ENCODE measurements at regions not wholly inside any gene's neighbourhood (a gene's known extent, or its start where the extent isn't known, plus 50 kb on each side); places are given as distances from the start of the nearest gene placed in this dataset.
A peak's percentile ranks its signal among the peaks of the same experiment; 100 is the strongest.
"Not testable (repeated sequence)": the region's sequence is repeated elsewhere in the genome, so short reads cannot be mapped to it uniquely, and the experiment has no call there.

GRCh38 chr11:67888056-67888455, 115.8 kb downstream of the UNC93B1 start:
- H3K4me2 ChIP-seq (ENCODE audit: low read length); H3K4me1 ChIP-seq; H2AFZ ChIP-seq; H3K27me3 ChIP-seq (ENCODE audit: control insufficient read depth, insufficient read depth, low read length); H3K9ac ChIP-seq; H3K9me3 ChIP-seq (ENCODE audit: control insufficient read depth, low read length); H3K36me3 ChIP-seq (ENCODE audit: control insufficient read depth, insufficient read depth, low read length); H3K27ac ChIP-seq; H3K79me2 ChIP-seq; H3K4me3 ChIP-seq (ENCODE audit: low read depth, low read length): not testable (repeated sequence)

GRCh38 chr11:67886672-67887071, 117.2 kb downstream of the UNC93B1 start:
- not testable (repeated sequence) for H3K36me3 ChIP-seq (ENCODE audit: control insufficient read depth, insufficient read depth, low read length); H3K79me2 ChIP-seq; H3K27me3 ChIP-seq (ENCODE audit: control insufficient read depth, insufficient read depth, low read length); H3K4me2 ChIP-seq (ENCODE audit: low read length); H2AFZ ChIP-seq; H3K9ac ChIP-seq; H3K27ac ChIP-seq; H3K4me1 ChIP-seq; H3K4me3 ChIP-seq (ENCODE audit: low read depth, low read length); H3K9me3 ChIP-seq (ENCODE audit: control insufficient read depth, low read length)

GRCh38 chr11:67886207-67886606, 117.7 kb downstream of the UNC93B1 start:
- H3K4me2 ChIP-seq (ENCODE audit: low read length); H3K9ac ChIP-seq; H3K27me3 ChIP-seq (ENCODE audit: control insufficient read depth, insufficient read depth, low read length); H3K4me3 ChIP-seq (ENCODE audit: low read depth, low read length); H3K27ac ChIP-seq; H2AFZ ChIP-seq; H3K9me3 ChIP-seq (ENCODE audit: control insufficient read depth, low read length); H3K4me1 ChIP-seq; H3K36me3 ChIP-seq (ENCODE audit: control insufficient read depth, insufficient read depth, low read length); H3K79me2 ChIP-seq: not testable (repeated sequence)

- H3K36me3 ChIP-seq (ENCODE audit: control insufficient read depth, insufficient read depth, low read length); H3K79me2 ChIP-seq; H2AFZ ChIP-seq; H3K9ac ChIP-seq; H3K27me3 ChIP-seq (ENCODE audit: control insufficient read depth, insufficient read depth, low read length); H3K4me1 ChIP-seq; H3K9me3 ChIP-seq (ENCODE audit: control insufficient read depth, low read length): not testable (repeated sequence)
- Histone ChIP-seq H3K4me2 (ENCODE audit: low read length) (peak overlapping the region; percentile 26), H3K27ac (peak overlapping the region; percentile 61), H3K4me3 (ENCODE audit: low read depth, low read length) (peak overlapping the region; percentile 34)
Observed at GRCh38 chr11:67885574-67885973, 118.3 kb downstream of the UNC93B1 start.

GRCh38 chr11:67884761-67885558, 118.9 kb downstream of the UNC93B1 start:
- not testable (repeated sequence) for H3K9ac ChIP-seq; H3K9me3 ChIP-seq (ENCODE audit: control insufficient read depth, low read length); H3K36me3 ChIP-seq (ENCODE audit: control insufficient read depth, insufficient read depth, low read length); H3K4me1 ChIP-seq; H3K27me3 ChIP-seq (ENCODE audit: control insufficient read depth, insufficient read depth, low read length); H3K79me2 ChIP-seq
- Histone ChIP-seq H2AFZ (peak overlapping the region; percentile 46), H3K4me3 (ENCODE audit: low read depth, low read length) (peak overlapping the region; percentile 34), H3K4me2 (ENCODE audit: low read length) (peak overlapping the region; percentile 26), H3K27ac (peak overlapping the region; percentile 61)

GRCh38 chr11:67884073-67884757, 119.7 kb downstream of the UNC93B1 start:
- not testable (repeated sequence) for H3K9me3 ChIP-seq (ENCODE audit: control insufficient read depth, low read length); H3K79me2 ChIP-seq; H3K36me3 ChIP-seq (ENCODE audit: control insufficient read depth, insufficient read depth, low read length); H3K27me3 ChIP-seq (ENCODE audit: control insufficient read depth, insufficient read depth, low read length); H3K4me2 ChIP-seq (ENCODE audit: low read length); H3K9ac ChIP-seq; H3K4me1 ChIP-seq
- H3K4me3 ChIP-seq (ENCODE audit: low read depth, low read length): peak overlapping the region; percentile 16
- H2AFZ ChIP-seq: peak overlapping the region; percentile 46
- peak overlapping the region; percentile 61 for H3K27ac ChIP-seq

- H3K9me3 ChIP-seq (ENCODE audit: control insufficient read depth, low read length); H3K36me3 ChIP-seq (ENCODE audit: control insufficient read depth, insufficient read depth, low read length); H2AFZ ChIP-seq; H3K9ac ChIP-seq; H3K27ac ChIP-seq; H3K4me3 ChIP-seq (ENCODE audit: low read depth, low read length); H3K4me1 ChIP-seq; H3K4me2 ChIP-seq (ENCODE audit: low read length); H3K27me3 ChIP-seq (ENCODE audit: control insufficient read depth, insufficient read depth, low read length); H3K79me2 ChIP-seq: not testable (repeated sequence)
Observed at GRCh38 chr11:67882304-67882703, 121.6 kb downstream of the UNC93B1 start.

- not testable (repeated sequence) for H3K4me1 ChIP-seq; H3K4me2 ChIP-seq (ENCODE audit: low read length); H3K36me3 ChIP-seq (ENCODE audit: control insufficient read depth, insufficient read depth, low read length); H3K4me3 ChIP-seq (ENCODE audit: low read depth, low read length); H2AFZ ChIP-seq; H3K9ac ChIP-seq; H3K79me2 ChIP-seq; H3K27ac ChIP-seq; H3K9me3 ChIP-seq (ENCODE audit: control insufficient read depth, low read length); H3K27me3 ChIP-seq (ENCODE audit: control insufficient read depth, insufficient read depth, low read length)
Observed at GRCh38 chr11:67881836-67882235, 122.1 kb downstream of the UNC93B1 start.

- not testable (repeated sequence) for H3K27ac ChIP-seq; H2AFZ ChIP-seq; H3K9ac ChIP-seq; H3K9me3 ChIP-seq (ENCODE audit: control insufficient read depth, low read length); H3K4me1 ChIP-seq; H3K27me3 ChIP-seq (ENCODE audit: control insufficient read depth, insufficient read depth, low read length); H3K79me2 ChIP-seq; H3K4me3 ChIP-seq (ENCODE audit: low read depth, low read length); H3K36me3 ChIP-seq (ENCODE audit: control insufficient read depth, insufficient read depth, low read length); H3K4me2 ChIP-seq (ENCODE audit: low read length)
Observed at GRCh38 chr11:67880594-67881196, 123.2 kb downstream of the UNC93B1 start.

GRCh38 chr11:67878666-67879065, 125.2 kb downstream of the UNC93B1 start:
- not testable (repeated sequence) for H3K36me3 ChIP-seq (ENCODE audit: control insufficient read depth, insufficient read depth, low read length); H3K9ac ChIP-seq; H3K27ac ChIP-seq; H3K4me3 ChIP-seq (ENCODE audit: low read depth, low read length); H3K27me3 ChIP-seq (ENCODE audit: control insufficient read depth, insufficient read depth, low read length); H3K79me2 ChIP-seq; H3K9me3 ChIP-seq (ENCODE audit: control insufficient read depth, low read length); H3K4me2 ChIP-seq (ENCODE audit: low read length); H2AFZ ChIP-seq; H3K4me1 ChIP-seq

- H2AFZ ChIP-seq; H3K27ac ChIP-seq; H3K27me3 ChIP-seq (ENCODE audit: control insufficient read depth, insufficient read depth, low read length); H3K79me2 ChIP-seq; H3K9me3 ChIP-seq (ENCODE audit: control insufficient read depth, low read length); H3K4me1 ChIP-seq; H3K4me2 ChIP-seq (ENCODE audit: low read length); H3K36me3 ChIP-seq (ENCODE audit: control insufficient read depth, insufficient read depth, low read length); H3K9ac ChIP-seq; H3K4me3 ChIP-seq (ENCODE audit: low read depth, low read length): not testable (repeated sequence)
Observed at GRCh38 chr11:67877316-67877715, 126.6 kb downstream of the UNC93B1 start.

All from parathyroid adenoma (tissue), 2 donors.